ENCODE measurements at regions not wholly inside any gene's neighbourhood (a gene's known extent, or its start where the extent isn't known, plus 50 kb on each side); places are given as distances from the start of the nearest gene placed in this dataset.
"Not testable (repeated sequence)": the region's sequence is repeated elsewhere in the genome, so short reads cannot be mapped to it uniquely, and the experiment has no call there.

- H3K36me3 Mint-ChIP-seq (ENCODE audit: low read depth); H3K4me1 ChIP-seq (ENCODE audit: control insufficient read depth, insufficient read depth, low read length); H3K9me3 Mint-ChIP-seq; H3K36me3 ChIP-seq (ENCODE audit: control insufficient read depth, insufficient read depth, low read length); H3K9me3 ChIP-seq (ENCODE audit: control insufficient read depth, low read length); H3K27me3 ChIP-seq (ENCODE audit: control insufficient read depth, insufficient read depth, low read length, poor library complexity, severe bottlenecking); H3K27me3 Mint-ChIP-seq (ENCODE audit: insufficient read depth): not testable (repeated sequence)
- WGBS, 2 experiments (ENCODE audit: insufficient coverage in 1 of 2, insufficient read length in 1 of 2), result 0% methylated on average over 5 to 18 of the region's 43 CpGs
- Mint-ChIP-seq H3K27ac (peak overlapping the region; percentile 97), H3K4me1 (peaks cover 21% of the 10 kb centered on the region), H3K4me3 (peak overlapping the region; percentile 92)
- Histone ChIP-seq H3K4me3 (ENCODE audit: low read length) (peak overlapping the region; percentile 95), H3K9ac (ENCODE audit: extremely low read depth, low read length, poor library complexity, severe bottlenecking) (peak overlapping the region; percentile 83), H3K27ac (ENCODE audit: low read depth, low read length) (peak overlapping the region; percentile 81)
- peak; percentile 68 for DNase-seq
- peak; percentile 17 for TF ChIP-seq CTCF (conservative IDR thresholded peaks at IDR 0.05)
These were observed 103.7 kb downstream of the OR2B2 start for GRCh38 chr6:27808242-27809066.

GRCh38 chr6:27807441-27808241 lies 104.6 kb downstream of the OR2B2 start:
- Mint-ChIP-seq H3K27ac (peak overlapping the region; percentile 97), H3K4me1 (peaks cover 21% of the 10 kb centered on the region), H3K4me3 (peak overlapping the region; percentile 92)
- not testable (repeated sequence) for H3K27me3 Mint-ChIP-seq (ENCODE audit: insufficient read depth); H3K4me1 ChIP-seq (ENCODE audit: control insufficient read depth, insufficient read depth, low read length); H3K9me3 Mint-ChIP-seq; H3K9me3 ChIP-seq (ENCODE audit: control insufficient read depth, low read length); H3K36me3 Mint-ChIP-seq (ENCODE audit: low read depth); H3K27me3 ChIP-seq (ENCODE audit: control insufficient read depth, insufficient read depth, low read length, poor library complexity, severe bottlenecking); H3K36me3 ChIP-seq (ENCODE audit: control insufficient read depth, insufficient read depth, low read length)
- Histone ChIP-seq H3K27ac (ENCODE audit: low read depth, low read length) (peak overlapping the region; percentile 81), H3K4me3 (ENCODE audit: low read length) (peak overlapping the region; percentile 95), H3K9ac (ENCODE audit: extremely low read depth, low read length, poor library complexity, severe bottlenecking) (peak overlapping the region; percentile 83)
- peak; percentile 91 for DNase-seq
- 0% methylated on average over 29 to 43 of the region's 43 CpGs for WGBS, 2 experiments (ENCODE audit: insufficient coverage in 1 of 2, insufficient read length in 1 of 2)

GRCh38 chr6:27806981-27807440 lies 105.2 kb downstream of the OR2B2 start:
- peak overlapping the region; percentile 95 for H3K4me3 ChIP-seq (ENCODE audit: low read length)
- peaks cover 5% of the 10 kb centered on the region for H3K4me1 ChIP-seq (ENCODE audit: control insufficient read depth, insufficient read depth, low read length)
- no peaks in the 10 kb centered on the region for H3K27me3 Mint-ChIP-seq (ENCODE audit: insufficient read depth)
- peak overlapping the region; percentile 92 for H3K4me3 Mint-ChIP-seq
- 4 to 29% methylated on average over 12 to 19 of the region's 19 CpGs for WGBS, 2 experiments (ENCODE audit: insufficient coverage in 1 of 2, insufficient read length in 1 of 2)
- peak overlapping the region; percentile 97 for H3K27ac Mint-ChIP-seq
- H3K9me3 Mint-ChIP-seq, result no peaks in the 10 kb centered on the region
- H3K4me1 Mint-ChIP-seq, result peaks cover 19% of the 10 kb centered on the region
- no peaks in the 10 kb centered on the region for H3K36me3 Mint-ChIP-seq (ENCODE audit: low read depth)
- no peaks in the 10 kb centered on the region for H3K36me3 ChIP-seq (ENCODE audit: control insufficient read depth, insufficient read depth, low read length)
- TF ChIP-seq CTCF (conservative IDR thresholded peaks at IDR 0.05), result peak; percentile 32
- no peaks in the 10 kb centered on the region for H3K27me3 ChIP-seq (ENCODE audit: control insufficient read depth, insufficient read depth, low read length, poor library complexity, severe bottlenecking)
- no peaks in the 10 kb centered on the region for H3K9me3 ChIP-seq (ENCODE audit: control insufficient read depth, low read length)
- peak overlapping the region; percentile 48 for H3K9ac ChIP-seq (ENCODE audit: extremely low read depth, low read length, poor library complexity, severe bottlenecking)
- peak; percentile 76 for DNase-seq
- peak overlapping the region; percentile 78 for H3K27ac ChIP-seq (ENCODE audit: low read depth, low read length)

Data from endodermal cell (in vitro differentiated cells).